Nephron (organoid): ENCODE measurements at regions not wholly inside any gene's neighbourhood (a gene's known extent, or its start where the extent isn't known, plus 50 kb on each side); places are given as distances from the start of the nearest gene placed in this dataset.

Experiments
- H3K27ac Mint-ChIP-seq, 3 experiments: 2 replicates each; pipeline ENCODE4 v1.8.0; 2020; ENCODE audit warnings: mixed read lengths in 3 of 3, mild to moderate bottlenecking in 2 of 3, moderate library complexity in 1 of 3
- H3K27me3 Mint-ChIP-seq: 2 replicates; pipeline ENCODE4 v1.8.0; 2021; ENCODE audit warnings: low read depth, mild to moderate bottlenecking, moderate library complexity, mixed read lengths
- H3K36me3 Mint-ChIP-seq: 2 replicates; pipeline ENCODE4 v1.8.0; 2020; ENCODE audit warnings: low read depth, mixed read lengths
- H3K4me1 Mint-ChIP-seq: 2 replicates; pipeline ENCODE4 v1.8.0; 2020; ENCODE audit warnings: mixed read lengths
- H3K4me3 Mint-ChIP-seq, 3 experiments: 2 replicates each; pipeline ENCODE4 v1.8.0; 2020; ENCODE audit warnings: mild to moderate bottlenecking in 3 of 3, mixed read lengths in 3 of 3, moderate library complexity in 2 of 3
- H3K9me3 Mint-ChIP-seq: 2 replicates; pipeline ENCODE4 v1.8.0; 2020; ENCODE audit warnings: mixed read lengths
- TF ChIP-seq, protein P1 (sequence below), 3 experiments: fragments of 200-600 bp; sonication (generic); IDR thresholded peaks; one replicate each; pipeline ENCODE4 v1.5.0; 2021; ENCODE audit warnings: antibody characterized with exemption in 3 of 3; ENCODE audit not compliant: unreplicated experiment in 3 of 3

DNA sequence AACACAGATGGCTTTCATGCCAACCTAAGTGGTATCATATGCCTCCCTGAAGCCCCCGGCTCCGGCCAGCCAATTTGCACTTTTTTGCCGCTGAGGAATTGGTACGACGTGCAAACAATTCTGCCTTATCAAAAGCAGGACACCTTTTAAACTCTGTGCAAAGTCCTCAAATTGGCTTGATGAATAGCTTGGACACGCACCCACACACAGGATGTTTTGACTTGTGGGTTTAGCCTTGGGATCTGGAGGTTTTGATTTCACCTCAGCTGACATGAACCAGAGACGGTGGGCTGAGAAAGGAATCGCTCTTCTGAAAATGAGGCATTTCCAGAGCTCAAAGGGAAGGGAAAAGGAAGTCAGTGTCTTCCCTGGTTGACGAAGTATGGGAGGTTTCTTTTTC is 110.8 kb upstream of the SHOX start:
- peaks cover 11% of the 10 kb centered on the region for H3K9me3 Mint-ChIP-seq
- H3K27ac Mint-ChIP-seq, result no peak overlapping the region
- H3K36me3 Mint-ChIP-seq, result no peaks in the 10 kb centered on the region
- H3K27me3 Mint-ChIP-seq, result peaks cover 33% of the 10 kb centered on the region
- H3K4me3 Mint-ChIP-seq, result no peak overlapping the region
- TF ChIP-seq, protein P1, sequence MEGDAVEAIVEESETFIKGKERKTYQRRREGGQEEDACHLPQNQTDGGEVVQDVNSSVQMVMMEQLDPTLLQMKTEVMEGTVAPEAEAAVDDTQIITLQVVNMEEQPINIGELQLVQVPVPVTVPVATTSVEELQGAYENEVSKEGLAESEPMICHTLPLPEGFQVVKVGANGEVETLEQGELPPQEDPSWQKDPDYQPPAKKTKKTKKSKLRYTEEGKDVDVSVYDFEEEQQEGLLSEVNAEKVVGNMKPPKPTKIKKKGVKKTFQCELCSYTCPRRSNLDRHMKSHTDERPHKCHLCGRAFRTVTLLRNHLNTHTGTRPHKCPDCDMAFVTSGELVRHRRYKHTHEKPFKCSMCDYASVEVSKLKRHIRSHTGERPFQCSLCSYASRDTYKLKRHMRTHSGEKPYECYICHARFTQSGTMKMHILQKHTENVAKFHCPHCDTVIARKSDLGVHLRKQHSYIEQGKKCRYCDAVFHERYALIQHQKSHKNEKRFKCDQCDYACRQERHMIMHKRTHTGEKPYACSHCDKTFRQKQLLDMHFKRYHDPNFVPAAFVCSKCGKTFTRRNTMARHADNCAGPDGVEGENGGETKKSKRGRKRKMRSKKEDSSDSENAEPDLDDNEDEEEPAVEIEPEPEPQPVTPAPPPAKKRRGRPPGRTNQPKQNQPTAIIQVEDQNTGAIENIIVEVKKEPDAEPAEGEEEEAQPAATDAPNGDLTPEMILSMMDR (IDR thresholded peaks at IDR 0.05; ENCODE audit: unreplicated experiment in 3 of 3), result no peak
- H3K4me1 Mint-ChIP-seq, result no peaks in the 10 kb centered on the region

DNA sequence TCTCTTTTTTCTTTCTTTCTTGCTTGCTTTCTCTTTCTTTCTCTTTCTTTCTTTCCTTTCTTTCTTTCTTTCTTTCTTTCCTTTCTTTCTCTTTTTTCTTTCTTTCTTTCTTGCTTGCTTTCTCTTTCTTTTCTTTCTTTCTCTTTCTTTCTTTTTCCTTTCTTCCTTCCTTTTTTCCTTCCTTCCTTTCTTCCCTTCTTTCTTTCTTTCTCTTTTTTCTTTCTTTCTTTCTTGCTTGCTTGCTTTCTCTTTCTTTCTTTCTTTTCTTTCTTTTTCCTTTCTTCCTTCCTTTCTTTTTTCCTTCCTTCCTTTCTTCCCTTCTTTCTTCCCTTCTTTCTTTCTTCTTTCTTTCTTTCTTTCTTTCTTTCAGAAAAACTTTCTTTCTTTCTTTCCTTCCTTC is 108.1 kb upstream of the SHOX start:
- peaks cover 11% of the 10 kb centered on the region for H3K9me3 Mint-ChIP-seq
- H3K4me3 Mint-ChIP-seq, result no peak overlapping the region
- TF ChIP-seq, protein P1 (IDR thresholded peaks at IDR 0.05; ENCODE audit: unreplicated experiment in 3 of 3), result no peak
- H3K27ac Mint-ChIP-seq, result no peak overlapping the region
- H3K4me1 Mint-ChIP-seq, result no peaks in the 10 kb centered on the region
- no peaks in the 10 kb centered on the region for H3K36me3 Mint-ChIP-seq
- peaks cover 26% of the 10 kb centered on the region for H3K27me3 Mint-ChIP-seq

DNA sequence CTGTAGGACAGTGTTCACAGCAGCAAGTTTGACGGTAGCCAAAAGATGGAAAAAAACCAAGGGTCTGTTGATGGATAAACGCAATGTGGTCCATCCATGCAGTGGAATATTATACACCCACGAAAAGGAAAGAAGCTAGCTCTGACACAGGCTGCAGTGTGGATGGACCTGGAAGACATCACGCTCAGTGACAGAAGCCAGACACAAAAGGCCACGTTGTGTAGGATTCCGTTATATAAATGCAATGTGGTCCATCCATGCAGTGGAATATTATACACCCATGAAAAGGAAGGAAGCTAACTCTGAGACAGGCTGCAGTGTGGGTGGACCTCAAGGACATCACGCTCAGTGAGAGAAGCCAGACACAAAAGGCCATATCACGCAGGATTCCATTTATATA is 105.5 kb upstream of the SHOX start:
- H3K36me3 Mint-ChIP-seq, result no peaks in the 10 kb centered on the region
- H3K4me3 Mint-ChIP-seq, result no peak overlapping the region
- H3K9me3 Mint-ChIP-seq, result peaks cover 15% of the 10 kb centered on the region
- H3K27me3 Mint-ChIP-seq, result peaks cover 17% of the 10 kb centered on the region
- TF ChIP-seq, protein P1 (IDR thresholded peaks at IDR 0.05; ENCODE audit: unreplicated experiment in 3 of 3), result no peak
- no peak overlapping the region for H3K27ac Mint-ChIP-seq
- no peaks in the 10 kb centered on the region for H3K4me1 Mint-ChIP-seq

- Mint-ChIP-seq H3K4me3 (no peak overlapping the region), H3K9me3 (peaks cover 13% of the 10 kb centered on the region), H3K4me1 (no peaks in the 10 kb centered on the region), H3K27me3 (peaks cover 21% of the 10 kb centered on the region), H3K27ac (no peak overlapping the region), H3K36me3 (no peaks in the 10 kb centered on the region)
- TF ChIP-seq, protein P1 (IDR thresholded peaks at IDR 0.05; ENCODE audit: unreplicated experiment in 3 of 3), result no peak
Measured at GRCh38 chrX:526295-527224, 104.0 kb upstream of the SHOX start.

GRCh38 chrX:530726-531610 is 99.6 kb upstream of the SHOX start:
- Mint-ChIP-seq H3K27ac (no peak overlapping the region), H3K27me3 (peaks cover 20% of the 10 kb centered on the region), H3K9me3 (peaks cover 8% of the 10 kb centered on the region), H3K4me3 (no peak overlapping the region), H3K36me3 (no peaks in the 10 kb centered on the region), H3K4me1 (no peaks in the 10 kb centered on the region)
- TF ChIP-seq, protein P1 (IDR thresholded peaks at IDR 0.05; ENCODE audit: unreplicated experiment in 3 of 3), result no peak
